DND-41 (cell line): ENCODE measurements at regions not wholly inside any gene's neighbourhood (a gene's known extent, or its start where the extent isn't known, plus 50 kb on each side); places are given as distances from the start of the nearest gene placed in this dataset.
"Not testable (repeated sequence)": the region's sequence is repeated elsewhere in the genome, so short reads cannot be mapped to it uniquely, and the experiment has no call there.

Experiments
- ATAC-seq: fragments of 200-7000 bp; cut with Tn5 transposase; 3 replicates; pipeline ENCODE4 v1.9.1; 2021; ENCODE audit warnings: low read depth; ENCODE audit not compliant: insufficient read depth
- DNase-seq: peaks from one replicate; pipeline ENCODE4 v3.0.0-alpha.2; 2020
- H2AFZ ChIP-seq: 2 replicates; pipeline ENCODE4 v1.6.0; 2012; ENCODE audit warnings: low read depth, low read length
- H3K27ac ChIP-seq: 2 replicates; pipeline ENCODE4 v1.5.1; 2012; ENCODE audit warnings: low read length, inconsistent platforms
- H3K27me3 ChIP-seq: fragments of 200-600 bp; sonication (generic); 2 replicates; pipeline ENCODE4 v1.6.0; 2012; ENCODE audit warnings: low read length, mild to moderate bottlenecking, inconsistent platforms; ENCODE audit not compliant: insufficient read depth, poor library complexity
- H3K36me3 ChIP-seq: 2 replicates; pipeline ENCODE4 v1.5.1; 2012; ENCODE audit warnings: low read length, inconsistent platforms; ENCODE audit not compliant: insufficient read depth
- H3K4me1 ChIP-seq: 2 replicates; pipeline ENCODE4 v1.5.1; 2012; ENCODE audit warnings: mild to moderate bottlenecking, low read length; ENCODE audit not compliant: insufficient read depth
- H3K4me2 ChIP-seq: 2 replicates; pipeline ENCODE4 v1.6.0; 2012; ENCODE audit warnings: mild to moderate bottlenecking, moderate library complexity, low read length, inconsistent platforms; ENCODE audit not compliant: insufficient read depth
- H3K4me3 ChIP-seq, 2 experiments: fragments of 200-600 bp in 1 of 2; shearing (Covaris generic) in 1 of 2; 2 replicates each; pipeline ENCODE4 v1.5.1; 2012 to 2016; ENCODE audit warnings: inconsistent platforms in 2 of 2, low read length in 2 of 2, mild to moderate bottlenecking in 2 of 2, low read depth in 1 of 2, moderate library complexity in 1 of 2
- H3K79me2 ChIP-seq: 2 replicates; pipeline ENCODE4 v1.6.0; 2012; ENCODE audit warnings: low read length, inconsistent platforms; ENCODE audit not compliant: insufficient read depth
- H3K9ac ChIP-seq: 2 replicates; pipeline ENCODE4 v1.6.0; 2012; ENCODE audit warnings: low read depth, mild to moderate bottlenecking, inconsistent platforms, low read length, moderate library complexity
- H3K9me3 ChIP-seq: 2 replicates; pipeline ENCODE4 v1.5.1; 2012; ENCODE audit warnings: low read length, moderate library complexity, mild to moderate bottlenecking, inconsistent platforms; ENCODE audit not compliant: insufficient read depth, severe bottlenecking
- H4K20me1 ChIP-seq: 2 replicates; pipeline ENCODE4 v1.6.0; 2012; ENCODE audit warnings: low read length; ENCODE audit not compliant: insufficient read depth
- TF ChIP-seq, protein P1 (sequence below): IDR thresholded peaks from 2 replicates; pipeline ENCODE4 v1.5.1; 2012; ENCODE audit warnings: borderline replicate concordance, low read length, moderate library complexity, mild to moderate bottlenecking; ENCODE audit not compliant: poor library complexity, severe bottlenecking; ENCODE audit errors: extremely low read depth

DNA sequence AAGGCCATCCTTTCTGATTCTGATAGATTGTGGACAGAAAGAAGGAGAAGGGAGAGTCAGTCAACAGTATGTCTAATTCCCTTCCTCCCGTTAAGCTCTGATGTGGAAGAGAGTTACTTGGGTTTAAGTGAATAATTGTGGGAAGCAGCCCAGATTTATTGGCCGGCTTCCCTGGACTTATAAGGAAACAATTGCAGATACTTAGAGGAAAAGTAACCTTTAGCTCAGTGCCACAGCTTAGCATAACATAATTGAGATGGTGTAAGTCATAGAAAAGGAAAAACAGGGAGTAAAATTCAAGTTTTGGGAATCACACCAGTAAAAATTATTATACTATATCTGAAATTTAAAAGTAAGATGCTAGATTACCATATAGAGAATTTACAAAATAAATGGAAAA lies 1475.8 kb downstream of the KHDRBS2 start:
- ATAC-seq, DNase-seq, H3K4me3 ChIP-seq, H3K27me3 ChIP-seq, H2AFZ ChIP-seq, H3K9ac ChIP-seq, H3K36me3 ChIP-seq, H3K4me2 ChIP-seq, H3K4me1 ChIP-seq, H3K27ac ChIP-seq, H3K79me2 ChIP-seq, H4K20me1 ChIP-seq, H3K9me3 ChIP-seq: not testable (repeated sequence)

DNA sequence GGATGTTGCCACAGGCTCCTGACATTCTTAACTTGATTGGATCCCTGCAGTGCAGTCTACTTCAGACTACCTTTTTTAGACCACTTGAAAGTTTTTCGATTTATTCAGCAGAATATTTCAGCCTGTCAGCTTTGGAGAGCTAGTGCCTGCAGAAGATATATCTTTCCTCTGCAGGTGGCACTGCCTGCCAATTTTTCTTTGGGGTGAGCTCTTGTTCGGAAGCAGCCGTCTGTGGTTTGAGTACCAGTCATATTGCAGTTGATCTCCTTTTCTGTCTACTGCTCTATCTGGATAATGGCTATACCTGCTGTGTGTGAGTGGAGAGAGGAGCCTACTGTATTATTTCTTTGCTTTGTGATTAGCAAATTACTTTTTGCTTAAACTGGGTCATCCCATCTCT lies 1486.9 kb downstream of the KHDRBS2 start:
- not testable (repeated sequence) for H3K4me1 ChIP-seq, H3K4me3 ChIP-seq, H3K9me3 ChIP-seq, H3K4me2 ChIP-seq, H3K36me3 ChIP-seq, H4K20me1 ChIP-seq, H3K9ac ChIP-seq, H3K79me2 ChIP-seq, H2AFZ ChIP-seq, H3K27me3 ChIP-seq, H3K27ac ChIP-seq
- TF ChIP-seq, protein P1, sequence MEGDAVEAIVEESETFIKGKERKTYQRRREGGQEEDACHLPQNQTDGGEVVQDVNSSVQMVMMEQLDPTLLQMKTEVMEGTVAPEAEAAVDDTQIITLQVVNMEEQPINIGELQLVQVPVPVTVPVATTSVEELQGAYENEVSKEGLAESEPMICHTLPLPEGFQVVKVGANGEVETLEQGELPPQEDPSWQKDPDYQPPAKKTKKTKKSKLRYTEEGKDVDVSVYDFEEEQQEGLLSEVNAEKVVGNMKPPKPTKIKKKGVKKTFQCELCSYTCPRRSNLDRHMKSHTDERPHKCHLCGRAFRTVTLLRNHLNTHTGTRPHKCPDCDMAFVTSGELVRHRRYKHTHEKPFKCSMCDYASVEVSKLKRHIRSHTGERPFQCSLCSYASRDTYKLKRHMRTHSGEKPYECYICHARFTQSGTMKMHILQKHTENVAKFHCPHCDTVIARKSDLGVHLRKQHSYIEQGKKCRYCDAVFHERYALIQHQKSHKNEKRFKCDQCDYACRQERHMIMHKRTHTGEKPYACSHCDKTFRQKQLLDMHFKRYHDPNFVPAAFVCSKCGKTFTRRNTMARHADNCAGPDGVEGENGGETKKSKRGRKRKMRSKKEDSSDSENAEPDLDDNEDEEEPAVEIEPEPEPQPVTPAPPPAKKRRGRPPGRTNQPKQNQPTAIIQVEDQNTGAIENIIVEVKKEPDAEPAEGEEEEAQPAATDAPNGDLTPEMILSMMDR: peak; percentile 28
- ATAC-seq (peak; percentile 66), DNase-seq (peak; percentile 16)

DNA sequence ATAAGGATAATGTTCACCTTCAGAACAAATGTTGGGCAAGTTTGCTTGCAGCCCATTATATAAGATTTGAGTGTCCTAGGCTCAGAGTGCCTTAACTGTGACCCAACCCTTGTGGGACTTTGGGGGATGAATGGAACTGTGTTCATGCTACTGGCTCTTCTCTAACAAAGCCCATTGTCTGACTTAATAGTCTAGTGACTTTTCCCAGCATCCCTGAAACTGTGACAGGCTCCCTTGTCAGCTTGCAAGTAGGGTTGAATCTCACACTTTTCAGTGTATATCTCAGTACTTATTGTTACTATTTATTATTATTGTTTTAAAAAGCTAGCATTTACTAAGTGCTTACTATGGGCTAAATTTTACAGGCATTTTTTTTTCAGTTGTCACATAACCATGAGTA lies 1488.2 kb downstream of the KHDRBS2 start:
- DNase-seq, H2AFZ ChIP-seq, H4K20me1 ChIP-seq, H3K79me2 ChIP-seq, H3K27me3 ChIP-seq, H3K9me3 ChIP-seq, H3K4me3 ChIP-seq, H3K36me3 ChIP-seq, H3K4me1 ChIP-seq, H3K4me2 ChIP-seq, H3K27ac ChIP-seq, ATAC-seq, H3K9ac ChIP-seq: not testable (repeated sequence)

DNA sequence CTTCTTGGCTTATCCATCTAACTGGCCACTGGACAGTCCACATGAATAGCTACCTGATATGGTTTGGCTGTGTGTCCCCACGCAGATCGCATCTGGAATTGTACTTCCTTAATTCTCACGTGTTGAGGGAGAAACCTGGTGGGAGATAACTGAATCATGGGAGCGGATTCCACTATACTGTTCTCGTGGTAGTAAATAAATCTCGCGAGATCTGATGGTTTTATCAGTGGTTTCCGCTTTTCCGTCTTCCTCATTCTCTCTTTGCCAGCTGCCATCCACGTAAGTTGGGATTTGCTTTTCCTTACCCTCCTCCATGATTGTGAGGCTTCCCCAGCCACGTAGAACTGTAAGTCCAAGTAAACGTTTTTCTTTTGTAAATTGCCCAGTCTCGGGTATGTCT lies 1496.4 kb downstream of the KHDRBS2 start:
- not testable (repeated sequence) for DNase-seq, H2AFZ ChIP-seq, H3K27me3 ChIP-seq, H3K4me3 ChIP-seq, H3K27ac ChIP-seq, H4K20me1 ChIP-seq, H3K9me3 ChIP-seq, ATAC-seq, H3K9ac ChIP-seq, H3K36me3 ChIP-seq, H3K4me1 ChIP-seq, H3K79me2 ChIP-seq, H3K4me2 ChIP-seq

DNA sequence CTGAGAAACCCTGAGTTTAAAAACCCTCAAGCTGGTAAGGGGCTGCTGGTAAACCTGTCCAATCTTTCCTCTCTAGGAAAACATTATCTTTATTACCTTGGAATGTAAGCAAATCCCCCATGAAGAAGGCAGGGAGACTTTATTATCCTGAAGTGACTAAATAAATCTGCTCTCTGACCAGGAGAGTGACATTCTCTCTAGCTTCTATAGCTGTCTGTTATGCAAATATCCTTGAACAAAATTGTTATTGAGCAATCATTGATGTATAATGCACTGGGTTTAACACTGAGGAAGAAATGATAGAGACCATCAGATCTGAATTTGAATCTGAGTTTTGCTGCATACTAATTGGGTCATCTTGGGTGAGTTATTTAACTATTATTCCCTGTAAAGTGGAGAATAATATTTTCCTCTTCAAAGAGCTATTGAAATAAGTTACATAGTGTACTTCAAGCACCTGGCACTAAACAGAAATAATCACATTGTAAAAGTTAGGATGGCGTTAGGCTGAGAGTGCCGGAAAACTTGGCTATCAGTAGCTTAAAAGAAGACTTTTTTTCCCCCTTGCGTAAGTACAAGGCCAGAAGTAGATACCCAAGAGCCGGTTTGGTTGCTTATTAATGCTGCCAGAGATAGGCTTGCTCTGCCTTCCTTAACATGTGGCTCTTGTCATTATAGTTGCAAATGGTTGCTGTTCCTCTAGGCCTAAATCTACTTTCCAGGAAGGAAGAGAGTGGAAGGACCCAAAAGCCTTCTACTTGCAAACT lies 1503.1 kb downstream of the KHDRBS2 start:
- not testable (repeated sequence) for H3K4me3 ChIP-seq, H3K27me3 ChIP-seq, H3K4me2 ChIP-seq, H3K4me1 ChIP-seq, H3K36me3 ChIP-seq, H2AFZ ChIP-seq, ATAC-seq, H3K79me2 ChIP-seq, H3K9ac ChIP-seq, H3K9me3 ChIP-seq, H4K20me1 ChIP-seq, DNase-seq, H3K27ac ChIP-seq

DNA sequence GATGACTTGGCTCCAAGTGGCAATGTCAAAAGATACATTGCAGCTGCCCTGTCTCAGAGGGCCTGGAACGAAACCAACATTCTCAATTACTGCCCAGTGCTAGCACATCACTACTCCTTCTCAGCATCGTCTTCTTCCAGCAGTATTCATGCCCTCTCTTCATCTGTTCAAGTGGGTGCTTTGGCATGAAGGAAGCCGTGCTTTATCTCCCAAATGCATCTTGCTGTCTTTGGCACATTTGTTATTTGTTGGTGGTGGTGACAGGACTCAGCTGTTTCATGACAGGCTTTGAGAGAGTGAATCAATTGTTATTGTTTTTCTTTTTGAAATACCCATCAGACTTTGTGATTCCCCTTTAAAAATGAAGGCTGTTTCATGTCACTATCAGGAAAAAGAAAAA lies 1506.4 kb downstream of the KHDRBS2 start:
- not testable (repeated sequence) for H3K4me1 ChIP-seq, DNase-seq, H3K4me3 ChIP-seq, H4K20me1 ChIP-seq, H3K79me2 ChIP-seq, H2AFZ ChIP-seq, H3K4me2 ChIP-seq, H3K9me3 ChIP-seq, ATAC-seq, H3K36me3 ChIP-seq, H3K27me3 ChIP-seq, H3K27ac ChIP-seq, H3K9ac ChIP-seq

DNA sequence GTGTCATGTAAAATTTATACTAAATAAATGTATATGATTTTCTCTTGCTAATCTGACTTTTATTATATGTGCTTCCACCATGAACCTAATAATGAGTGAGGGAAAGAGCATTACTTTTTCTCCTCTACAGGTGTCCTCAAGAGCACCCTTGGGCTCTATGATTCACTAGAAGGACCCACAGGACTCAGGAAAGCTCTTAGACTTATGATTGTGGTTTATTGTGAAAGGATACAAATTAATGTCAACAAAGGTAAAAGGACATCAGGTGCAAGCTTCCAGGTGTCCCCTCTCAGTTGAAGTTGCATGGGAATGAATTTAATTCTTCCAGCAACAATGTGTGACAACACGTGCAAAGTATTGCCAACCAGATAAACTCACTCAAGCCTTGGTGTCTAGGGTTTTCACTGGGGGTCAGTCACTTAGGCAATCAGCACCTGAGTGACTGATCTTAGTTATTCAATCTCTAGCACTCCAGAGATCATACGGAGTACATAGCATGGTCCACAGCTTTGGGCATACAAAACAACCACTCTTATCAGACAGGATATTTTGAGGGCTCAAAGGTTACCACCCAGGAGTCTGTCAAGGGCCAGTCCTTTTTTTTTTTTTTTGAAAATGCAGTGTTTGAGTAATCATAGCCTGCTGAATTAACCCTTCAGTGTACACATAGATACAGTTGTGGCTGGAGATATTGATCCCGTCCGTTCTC lies 1518.1 kb downstream of the KHDRBS2 start:
- H3K4me2 ChIP-seq, H3K9ac ChIP-seq, H2AFZ ChIP-seq, H3K27me3 ChIP-seq, ATAC-seq, H3K36me3 ChIP-seq, H3K79me2 ChIP-seq, H3K4me3 ChIP-seq, DNase-seq, H3K9me3 ChIP-seq, H3K4me1 ChIP-seq, H3K27ac ChIP-seq, H4K20me1 ChIP-seq: not testable (repeated sequence)
